Breast epithelium (tissue), 4 donors: ENCODE measurements at regions not wholly inside any gene's neighbourhood (a gene's known extent, or its start where the extent isn't known, plus 50 kb on each side); places are given as distances from the start of the nearest gene placed in this dataset.

Source experiments
- DNase-seq, 2 donors: peaks; one replicate each; pipeline ENCODE4 v3.0.0-alpha.2; 2019; ENCODE audit warnings: low spot score in 2 of 2
- H3K27ac ChIP-seq, 2 donors: fragments of 200-600 bp; sonication (generic) in 1 of 2; one replicate each; pipeline ENCODE4 v1.5.1; 2016 to 2019; ENCODE audit warnings: mild to moderate bottlenecking in 1 of 2
- H3K27me3 ChIP-seq, 2 donors: fragments of 200-600 bp; sonication (generic) in 1 of 2; one replicate each; pipeline versions ENCODE4 v1.5.1 to v1.6.0; 2017 to 2019; ENCODE audit warnings: control low read depth in 1 of 2, mild to moderate bottlenecking in 1 of 2
- H3K36me3 ChIP-seq: fragments of 200-600 bp; one replicate; pipeline ENCODE4 v1.5.1; 2019
- H3K4me1 ChIP-seq, 2 donors: fragments of 200-600 bp; sonication (generic); one replicate each; pipeline ENCODE4 v1.5.1; 2016 to 2019; ENCODE audit warnings: control low read depth in 1 of 2
- H3K4me3 ChIP-seq, 3 donors: fragments of 200-600 bp; sonication (generic); 1 replicate in 2 of 3; 2 replicates in 1 of 3; pipeline ENCODE4 v1.5.1; 2016 to 2019; ENCODE audit warnings: mild to moderate bottlenecking in 3 of 3, moderate library complexity in 2 of 3
- H3K9me3 ChIP-seq, 2 donors: fragments of 200-600 bp; sonication (generic) in 1 of 2; one replicate each; pipeline ENCODE4 v1.5.1; 2016 to 2019; ENCODE audit warnings: control low read depth in 1 of 2
- CTCF ChIP-seq, 3 donors: fragments of 450-650 bp; IDR thresholded peaks; one replicate each; pipeline ENCODE4 v1.5.1; 2016 to 2017; ENCODE audit warnings: antibody characterized with exemption in 3 of 3, mild to moderate bottlenecking in 3 of 3, moderate library complexity in 3 of 3
- POLR2A ChIP-seq: fragments of 450-650 bp; IDR thresholded peaks from one replicate; pipeline ENCODE4 v1.6.1; 2016; ENCODE audit warnings: antibody characterized with exemption, mild to moderate bottlenecking, moderate library complexity
- POLR2AphosphoS5 ChIP-seq, 3 donors: sonication (generic); formaldehyde crosslinking; IDR thresholded peaks; one replicate each; pipeline ENCODE4 v1.6.1; 2017; ENCODE audit warnings: antibody characterized with exemption in 3 of 3
- intact Hi-C: fragments of 100-400 bp; cut with DNase I; formaldehyde crosslinking; loops from one replicate; pipeline ENCODE4 v1.15.1; 2023; ENCODE audit warnings: low total_unique reads

- intact Hi-C loops: no loop called here
- H3K27ac ChIP-seq: no peak overlapping the region
Measured at GRCh38 chr3:132218817-132219755, 98.1 kb upstream of the ACP3 start.

GRCh38 chr3:132220986-132221385 lies 96.2 kb upstream of the ACP3 start:
- H3K4me1 ChIP-seq: no peaks in the 10 kb centered on the region
- H3K4me3 ChIP-seq: no peak overlapping the region
- intact Hi-C loops: no loop called here
- TF ChIP-seq POLR2AphosphoS5 (IDR thresholded peaks at IDR 0.05) (no peak), POLR2A (no peak), CTCF (IDR thresholded peaks at IDR 0.05) (no peak)
- H3K27ac ChIP-seq: no peak overlapping the region
- DNase-seq: no peak
- H3K9me3 ChIP-seq: no peaks in the 10 kb centered on the region
- no peaks in the 10 kb centered on the region for H3K27me3 ChIP-seq
- H3K36me3 ChIP-seq: no peaks in the 10 kb centered on the region

More at GRCh38 chr3:132218817-132219755, 98.1 kb upstream of the ACP3 start:
- Histone ChIP-seq H3K4me1 (no peaks in the 10 kb centered on the region), H3K4me3 (no peak overlapping the region), H3K9me3 (no peaks in the 10 kb centered on the region), H3K27me3 (no peaks in the 10 kb centered on the region), H3K36me3 (no peaks in the 10 kb centered on the region)
- TF ChIP-seq POLR2A (no peak), POLR2AphosphoS5 (IDR thresholded peaks at IDR 0.05) (no peak), CTCF (IDR thresholded peaks at IDR 0.05) (no peak)
- no peak for DNase-seq

GRCh38 chr3:132222868-132223538 lies 94.2 kb upstream of the ACP3 start:
- no peaks in the 10 kb centered on the region for H3K27me3 ChIP-seq
- intact Hi-C loops: no loop called here
- H3K27ac ChIP-seq: no peak overlapping the region
- no peaks in the 10 kb centered on the region for H3K4me1 ChIP-seq
- no peak overlapping the region for H3K4me3 ChIP-seq
- no peak for DNase-seq
- H3K36me3 ChIP-seq: no peaks in the 10 kb centered on the region
- TF ChIP-seq POLR2AphosphoS5 (IDR thresholded peaks at IDR 0.05) (no peak), CTCF (IDR thresholded peaks at IDR 0.05) (no peak), POLR2A (no peak)
- H3K9me3 ChIP-seq: no peaks in the 10 kb centered on the region

GRCh38 chr3:132225664-132226063 lies 91.5 kb upstream of the ACP3 start:
- Histone ChIP-seq H3K9me3 (no peaks in the 10 kb centered on the region), H3K36me3 (no peaks in the 10 kb centered on the region), H3K4me1 (no peaks in the 10 kb centered on the region), H3K4me3 (no peak overlapping the region), H3K27me3 (no peaks in the 10 kb centered on the region), H3K27ac (no peak overlapping the region)
- intact Hi-C loops: no loop called here
- TF ChIP-seq POLR2AphosphoS5 (IDR thresholded peaks at IDR 0.05) (no peak), CTCF (IDR thresholded peaks at IDR 0.05) (no peak), POLR2A (no peak)
- DNase-seq: no peak

- no peak for TF ChIP-seq CTCF (IDR thresholded peaks at IDR 0.05)
- TF ChIP-seq POLR2AphosphoS5 (IDR thresholded peaks at IDR 0.05): no peak
- H3K9me3 ChIP-seq: no peaks in the 10 kb centered on the region
- H3K36me3 ChIP-seq: no peaks in the 10 kb centered on the region
- intact Hi-C loops: no loop called here
- no peak for DNase-seq
- H3K4me1 ChIP-seq: no peaks in the 10 kb centered on the region
- H3K27me3 ChIP-seq: no peaks in the 10 kb centered on the region
- no peak overlapping the region for H3K4me3 ChIP-seq
- H3K27ac ChIP-seq: no peak overlapping the region
Measured at GRCh38 chr3:132228923-132229322, 88.3 kb upstream of the ACP3 start.
